ENCODE measurements at regions not wholly inside any gene's neighbourhood (a gene's known extent, or its start where the extent isn't known, plus 50 kb on each side); places are given as distances from the start of the nearest gene placed in this dataset.

DNA sequence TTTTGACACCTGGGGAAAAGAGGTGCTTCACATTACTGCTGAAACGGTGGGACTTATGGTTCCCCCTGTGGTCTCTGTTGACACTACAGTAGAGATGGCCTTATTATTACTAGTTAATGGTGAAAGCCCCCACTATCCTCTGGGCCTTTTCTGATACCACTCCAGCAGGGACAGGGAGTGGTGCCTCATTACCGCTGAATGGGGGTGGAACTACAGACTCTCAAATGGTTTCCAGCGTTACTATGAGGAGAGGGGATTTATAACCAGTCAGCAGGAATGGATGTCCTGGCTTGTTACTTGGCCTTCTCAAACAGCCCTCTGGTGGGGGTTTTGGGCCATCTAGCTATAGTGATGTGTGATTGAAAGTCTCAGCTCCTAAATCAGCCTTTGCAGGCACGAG, 96.7 kb upstream of the DIAPH3 start:
- TF ChIP-seq CTCF (IDR thresholded peaks at IDR 0.05; ENCODE audit: low read length) (no peak), EZH2phosphoT487 (IDR thresholded peaks at IDR 0.05; ENCODE audit: low read length) (no peak)

All from MM.1S (cell line).